HFF-Myc (cell line): ENCODE measurements at regions not wholly inside any gene's neighbourhood (a gene's known extent, or its start where the extent isn't known, plus 50 kb on each side); places are given as distances from the start of the nearest gene placed in this dataset.

ENCODE experiments used
- DNase-seq: peaks from one replicate; pipeline ENCODE4 v3.0.0-alpha.2; 2011; ENCODE audit warnings: low read depth; ENCODE audit errors: extremely low read depth
- H3K4me3 ChIP-seq: replicated peaks from 2 replicates; pipeline ENCODE4 v1.5.1; 2011; ENCODE audit warnings: low read depth, mild to moderate bottlenecking, control low read depth, low read length
- CTCF ChIP-seq: IDR thresholded peaks from 2 replicates; pipeline ENCODE4 v1.5.1; 2012; ENCODE audit warnings: mild to moderate bottlenecking, low read depth, low read length, control low read depth; ENCODE audit errors: missing control alignments

GRCh38 chr5:118544887-118545449, 443.4 kb downstream of the DTWD2 start:
- no peak for DNase-seq
- no peak for TF ChIP-seq CTCF
- no peak overlapping the region for H3K4me3 ChIP-seq

GRCh38 chr5:118533923-118534322, 454.4 kb downstream of the DTWD2 start:
- DNase-seq = no peak
- no peak overlapping the region for H3K4me3 ChIP-seq
- no peak for TF ChIP-seq CTCF

- no peak for TF ChIP-seq CTCF
- no peak for DNase-seq
- H3K4me3 ChIP-seq = no peak overlapping the region
Observed at GRCh38 chr5:118533156-118533555, 455.2 kb downstream of the DTWD2 start.

- no peak for DNase-seq
- no peak overlapping the region for H3K4me3 ChIP-seq
- TF ChIP-seq CTCF = no peak
Observed at GRCh38 chr5:118531276-118531675, 457.1 kb downstream of the DTWD2 start.

GRCh38 chr5:118529361-118530144, 458.8 kb downstream of the DTWD2 start:
- no peak for TF ChIP-seq CTCF
- no peak overlapping the region for H3K4me3 ChIP-seq
- no peak for DNase-seq

GRCh38 chr5:118522626-118523025, 465.7 kb downstream of the DTWD2 start:
- TF ChIP-seq CTCF = no peak
- no peak for DNase-seq
- H3K4me3 ChIP-seq = no peak overlapping the region
